Mesendoderm (in vitro differentiated cells): ENCODE measurements at regions not wholly inside any gene's neighbourhood (a gene's known extent, or its start where the extent isn't known, plus 50 kb on each side); places are given as distances from the start of the nearest gene placed in this dataset.

ENCODE experiments used
- DNase-seq: peaks from one replicate; pipeline ENCODE4 v3.0.0; 2013
- H2AK5ac ChIP-seq: 2 replicates; pipeline ENCODE4 v1.6.1; 2013; ENCODE audit warnings: low read length, inconsistent platforms
- H2BK120ac ChIP-seq: 2 replicates; pipeline ENCODE4 v1.6.1; 2013; ENCODE audit warnings: low read depth, mild to moderate bottlenecking, low read length, moderate library complexity, mixed read lengths
- H2BK15ac ChIP-seq: replicated peaks from 2 replicates; pipeline ENCODE4 v1.6.1; 2013; ENCODE audit warnings: low read depth, mild to moderate bottlenecking, moderate library complexity
- H2BK5ac ChIP-seq: 2 replicates; pipeline ENCODE4 v1.6.1; 2013; ENCODE audit warnings: low read length, inconsistent platforms
- H3K18ac ChIP-seq: 2 replicates; pipeline ENCODE4 v1.6.1; 2013; ENCODE audit warnings: mild to moderate bottlenecking, low read length, mixed read lengths
- H3K23ac ChIP-seq: one replicate; pipeline ENCODE4 v1.6.1; 2013; ENCODE audit warnings: low read length
- H3K27ac ChIP-seq: 2 replicates; pipeline ENCODE4 v1.5.1; 2013; ENCODE audit warnings: low read depth, mild to moderate bottlenecking, inconsistent platforms, low read length, moderate library complexity
- H3K27me3 ChIP-seq: 2 replicates; pipeline ENCODE4 v1.6.1; 2013; ENCODE audit warnings: low read length, control low read depth, mild to moderate bottlenecking, inconsistent platforms; ENCODE audit not compliant: insufficient read depth, poor library complexity
- H3K36me3 ChIP-seq: 2 replicates; pipeline ENCODE4 v1.6.1; 2013; ENCODE audit warnings: low read length, inconsistent platforms; ENCODE audit not compliant: control insufficient read depth, insufficient read depth
- H3K4ac ChIP-seq: one replicate; pipeline ENCODE4 v1.6.1; 2013; ENCODE audit warnings: low read depth, mild to moderate bottlenecking, low read length, moderate library complexity
- H3K4me1 ChIP-seq: 2 replicates; pipeline ENCODE4 v1.6.1; 2013; ENCODE audit warnings: low read depth, low read length, inconsistent platforms; ENCODE audit not compliant: control insufficient read depth
- H3K4me2 ChIP-seq: 2 replicates; pipeline ENCODE4 v1.6.1; 2013; ENCODE audit warnings: low read length
- H3K4me3 ChIP-seq: 2 replicates; pipeline ENCODE4 v1.5.1; 2013; ENCODE audit warnings: mild to moderate bottlenecking, low read length
- H3K56ac ChIP-seq: one replicate; pipeline ENCODE4 v1.6.1; 2013; ENCODE audit warnings: low read length
- H3K79me1 ChIP-seq: 2 replicates; pipeline ENCODE4 v1.6.1; 2013; ENCODE audit warnings: low read length, inconsistent platforms
- H3K79me2 ChIP-seq: 2 replicates; pipeline ENCODE4 v1.6.1; 2013; ENCODE audit warnings: mild to moderate bottlenecking, low read length; ENCODE audit not compliant: control insufficient read depth, insufficient read depth
- H3K9ac ChIP-seq: 2 replicates; pipeline ENCODE4 v1.6.1; 2013; ENCODE audit warnings: low read length, inconsistent platforms
- H4K5ac ChIP-seq: one replicate; pipeline ENCODE4 v1.6.1; 2013; ENCODE audit warnings: low read length
- H4K8ac ChIP-seq: one replicate; pipeline ENCODE4 v1.6.1; 2013; ENCODE audit warnings: low read depth, mild to moderate bottlenecking, control low read depth, low read length, moderate library complexity
- WGBS: extraction: QIAGEN DNeasy Blood & Tissue Kit; methylation state at CpG from one replicate; pipeline ENCODE4 v1.1.7; 2013; ENCODE audit warnings: low lambda C conversion rate, missing lambda C conversion rate; ENCODE audit not compliant: insufficient coverage; ENCODE audit errors: extremely low coverage; 5-methylcytosine and 5-hydroxymethylcytosine counted together

- H3K27me3 ChIP-seq = no peaks in the 10 kb centered on the region
Measured at GRCh38 chr15:68492855-68493254, 60.9 kb upstream of the ITGA11 start.

GRCh38 chr15:68493629-68494028 lies 61.7 kb upstream of the ITGA11 start:
- Histone ChIP-seq H3K27me3 (no peaks in the 10 kb centered on the region), H3K36me3 (no peaks in the 10 kb centered on the region), H3K56ac (no peak overlapping the region), H3K4me3 (no peak overlapping the region), H2BK15ac (no peak overlapping the region), H4K8ac (no peak overlapping the region), H3K4me1 (peaks cover 2% of the 10 kb centered on the region), H2BK120ac (no peak overlapping the region), H3K4ac (no peak overlapping the region), H2BK5ac (no peak overlapping the region), H3K4me2 (no peak overlapping the region), H3K27ac (no peak overlapping the region), H3K18ac (no peak overlapping the region), H3K79me2 (no peaks in the 10 kb centered on the region), H4K5ac (no peak overlapping the region), H3K23ac (no peak overlapping the region), H3K79me1 (no peaks in the 10 kb centered on the region), H3K9ac (no peak overlapping the region), H2AK5ac (no peak overlapping the region)
- no peak for DNase-seq
- no CpG with 5 or more reads among the region's 3 CpGs for WGBS

More at GRCh38 chr15:68492855-68493254, 60.9 kb upstream of the ITGA11 start:
- Histone ChIP-seq H3K23ac (no peak overlapping the region), H4K8ac (no peak overlapping the region), H3K4me2 (no peak overlapping the region), H2BK15ac (no peak overlapping the region), H3K56ac (no peak overlapping the region), H3K27ac (no peak overlapping the region), H3K4ac (no peak overlapping the region), H3K18ac (no peak overlapping the region), H2BK5ac (no peak overlapping the region), H3K4me3 (no peak overlapping the region), H4K5ac (no peak overlapping the region), H3K4me1 (peaks cover 2% of the 10 kb centered on the region), H3K79me2 (no peaks in the 10 kb centered on the region), H3K36me3 (no peaks in the 10 kb centered on the region), H2BK120ac (no peak overlapping the region), H3K9ac (no peak overlapping the region), H2AK5ac (no peak overlapping the region), H3K79me1 (no peaks in the 10 kb centered on the region)
- no CpG with 5 or more reads among the region's 4 CpGs for WGBS
- DNase-seq = no peak

- Histone ChIP-seq H3K79me1 (no peaks in the 10 kb centered on the region), H3K4me1 (peaks cover 2% of the 10 kb centered on the region), H2BK120ac (no peak overlapping the region), H3K4ac (no peak overlapping the region), H2BK15ac (no peak overlapping the region), H3K18ac (no peak overlapping the region), H4K8ac (no peak overlapping the region), H2AK5ac (no peak overlapping the region), H3K79me2 (no peaks in the 10 kb centered on the region), H4K5ac (no peak overlapping the region), H3K56ac (no peak overlapping the region), H3K36me3 (no peaks in the 10 kb centered on the region), H3K27me3 (no peaks in the 10 kb centered on the region), H3K27ac (no peak overlapping the region), H2BK5ac (no peak overlapping the region), H3K9ac (no peak overlapping the region), H3K4me3 (no peak overlapping the region), H3K4me2 (no peak overlapping the region), H3K23ac (no peak overlapping the region)
- no peak for DNase-seq
- WGBS = no CpG with 5 or more reads among the region's 2 CpGs
Measured at GRCh38 chr15:68494573-68495110, 62.7 kb upstream of the ITGA11 start.

- Histone ChIP-seq H2BK120ac (no peak overlapping the region), H3K27me3 (no peaks in the 10 kb centered on the region), H2BK5ac (no peak overlapping the region), H2AK5ac (no peak overlapping the region), H3K4me2 (no peak overlapping the region), H3K4me3 (no peak overlapping the region), H3K79me2 (no peaks in the 10 kb centered on the region), H3K79me1 (no peaks in the 10 kb centered on the region), H3K4ac (no peak overlapping the region), H3K27ac (no peak overlapping the region), H2BK15ac (no peak overlapping the region), H3K23ac (no peak overlapping the region), H3K36me3 (no peaks in the 10 kb centered on the region), H3K9ac (no peak overlapping the region), H4K5ac (no peak overlapping the region), H3K4me1 (peaks cover 2% of the 10 kb centered on the region), H3K56ac (no peak overlapping the region), H4K8ac (no peak overlapping the region), H3K18ac (no peak overlapping the region)
- no CpG with 5 or more reads among the region's 1 CpG for WGBS
- DNase-seq = no peak
Measured at GRCh38 chr15:68495221-68495950, 63.4 kb upstream of the ITGA11 start.

- no peak overlapping the region for H3K56ac ChIP-seq
- no CpG with 5 or more reads among the region's 3 CpGs for WGBS
Measured at GRCh38 chr15:68495981-68496705, 64.2 kb upstream of the ITGA11 start.

More at GRCh38 chr15:68495981-68496705, 64.2 kb upstream of the ITGA11 start:
- no peak overlapping the region for H3K4me3 ChIP-seq
- no peaks in the 10 kb centered on the region for H3K36me3 ChIP-seq
- no peak overlapping the region for H3K9ac ChIP-seq
- no peak overlapping the region for H3K4ac ChIP-seq
- no peak overlapping the region for H4K8ac ChIP-seq
- H3K27me3 ChIP-seq = no peaks in the 10 kb centered on the region
- no peak overlapping the region for H2AK5ac ChIP-seq
- H3K79me2 ChIP-seq = no peaks in the 10 kb centered on the region
- no peak overlapping the region for H4K5ac ChIP-seq
- no peaks in the 10 kb centered on the region for H3K79me1 ChIP-seq
- no peak overlapping the region for H3K27ac ChIP-seq
- H3K18ac ChIP-seq = no peak overlapping the region
- no peak overlapping the region for H2BK5ac ChIP-seq
- peaks cover 2% of the 10 kb centered on the region for H3K4me1 ChIP-seq
- no peak for DNase-seq
- no peak overlapping the region for H3K23ac ChIP-seq
- H3K4me2 ChIP-seq = no peak overlapping the region
- H2BK15ac ChIP-seq = no peak overlapping the region
- no peak overlapping the region for H2BK120ac ChIP-seq
